PFSK-1 (cell line): ENCODE measurements at regions not wholly inside any gene's neighbourhood (a gene's known extent, or its start where the extent isn't known, plus 50 kb on each side); places are given as distances from the start of the nearest gene placed in this dataset.

Experiments used
- FOXP2 ChIP-seq: optimal IDR thresholded peaks from 2 replicates; pipeline ENCODE3; 2011; ENCODE audit warnings: borderline replicate concordance, control low read depth, inconsistent platforms; ENCODE audit not compliant: insufficient read depth; ENCODE audit errors: extremely low read length, extremely low read depth
- POLR2AphosphoS5 ChIP-seq: IDR thresholded peaks from 2 replicates; pipeline ENCODE4 v1.6.1; 2012; ENCODE audit warnings: low read depth, mild to moderate bottlenecking, control low read depth, low read length, moderate library complexity
- SIN3A ChIP-seq: IDR thresholded peaks from 2 replicates; pipeline ENCODE4 v1.6.1; 2012; ENCODE audit warnings: mild to moderate bottlenecking, low read length, moderate library complexity, borderline replicate concordance; ENCODE audit not compliant: insufficient read depth
- TAF1 ChIP-seq: IDR thresholded peaks from 2 replicates; pipeline ENCODE4 v1.6.1; 2012; ENCODE audit warnings: low read length, control low read depth, borderline replicate concordance; ENCODE audit not compliant: insufficient read depth
- TF ChIP-seq, protein P1 (sequence below), 2 experiments: IDR thresholded peaks; 2 replicates each; pipeline versions ENCODE4 v1.6.1 to v1.8.0; 2011 to 2012; ENCODE audit warnings: low read depth in 2 of 2, low read length in 2 of 2, control low read depth in 1 of 2, inconsistent platforms in 1 of 2, mild to moderate bottlenecking in 1 of 2, moderate library complexity in 1 of 2; ENCODE audit not compliant: insufficient read depth in 1 of 2

DNA sequence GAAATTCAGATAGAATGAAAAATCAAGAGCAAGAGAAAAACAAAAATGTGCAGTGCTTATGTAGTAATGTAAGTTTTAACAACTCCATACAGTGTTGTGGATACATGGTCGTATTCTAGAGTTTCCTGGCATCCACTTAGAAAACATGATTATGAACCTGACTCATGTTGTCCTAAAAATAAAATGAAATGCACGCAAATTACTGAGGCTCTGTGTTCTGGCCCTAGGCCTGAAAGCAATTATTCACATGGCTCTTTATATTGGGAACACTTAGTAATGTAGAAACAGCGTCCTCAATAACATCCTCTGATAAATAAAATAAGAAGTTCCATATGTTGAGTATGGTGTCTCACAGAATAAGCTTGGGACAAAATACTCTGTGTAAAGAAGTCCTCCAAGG, 200.2 kb upstream of the SEMA3E start:
- TF ChIP-seq TAF1 (no peak), FOXP2 (no peak), POLR2AphosphoS5 (no peak), SIN3A (no peak)
- TF ChIP-seq, protein P1, sequence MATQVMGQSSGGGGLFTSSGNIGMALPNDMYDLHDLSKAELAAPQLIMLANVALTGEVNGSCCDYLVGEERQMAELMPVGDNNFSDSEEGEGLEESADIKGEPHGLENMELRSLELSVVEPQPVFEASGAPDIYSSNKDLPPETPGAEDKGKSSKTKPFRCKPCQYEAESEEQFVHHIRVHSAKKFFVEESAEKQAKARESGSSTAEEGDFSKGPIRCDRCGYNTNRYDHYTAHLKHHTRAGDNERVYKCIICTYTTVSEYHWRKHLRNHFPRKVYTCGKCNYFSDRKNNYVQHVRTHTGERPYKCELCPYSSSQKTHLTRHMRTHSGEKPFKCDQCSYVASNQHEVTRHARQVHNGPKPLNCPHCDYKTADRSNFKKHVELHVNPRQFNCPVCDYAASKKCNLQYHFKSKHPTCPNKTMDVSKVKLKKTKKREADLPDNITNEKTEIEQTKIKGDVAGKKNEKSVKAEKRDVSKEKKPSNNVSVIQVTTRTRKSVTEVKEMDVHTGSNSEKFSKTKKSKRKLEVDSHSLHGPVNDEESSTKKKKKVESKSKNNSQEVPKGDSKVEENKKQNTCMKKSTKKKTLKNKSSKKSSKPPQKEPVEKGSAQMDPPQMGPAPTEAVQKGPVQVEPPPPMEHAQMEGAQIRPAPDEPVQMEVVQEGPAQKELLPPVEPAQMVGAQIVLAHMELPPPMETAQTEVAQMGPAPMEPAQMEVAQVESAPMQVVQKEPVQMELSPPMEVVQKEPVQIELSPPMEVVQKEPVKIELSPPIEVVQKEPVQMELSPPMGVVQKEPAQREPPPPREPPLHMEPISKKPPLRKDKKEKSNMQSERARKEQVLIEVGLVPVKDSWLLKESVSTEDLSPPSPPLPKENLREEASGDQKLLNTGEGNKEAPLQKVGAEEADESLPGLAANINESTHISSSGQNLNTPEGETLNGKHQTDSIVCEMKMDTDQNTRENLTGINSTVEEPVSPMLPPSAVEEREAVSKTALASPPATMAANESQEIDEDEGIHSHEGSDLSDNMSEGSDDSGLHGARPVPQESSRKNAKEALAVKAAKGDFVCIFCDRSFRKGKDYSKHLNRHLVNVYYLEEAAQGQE (IDR thresholded peaks at IDR 0.05; ENCODE audit: insufficient read depth in 1 of 2, low read depth in 2 of 2, low read length in 2 of 2), result no peak

DNA sequence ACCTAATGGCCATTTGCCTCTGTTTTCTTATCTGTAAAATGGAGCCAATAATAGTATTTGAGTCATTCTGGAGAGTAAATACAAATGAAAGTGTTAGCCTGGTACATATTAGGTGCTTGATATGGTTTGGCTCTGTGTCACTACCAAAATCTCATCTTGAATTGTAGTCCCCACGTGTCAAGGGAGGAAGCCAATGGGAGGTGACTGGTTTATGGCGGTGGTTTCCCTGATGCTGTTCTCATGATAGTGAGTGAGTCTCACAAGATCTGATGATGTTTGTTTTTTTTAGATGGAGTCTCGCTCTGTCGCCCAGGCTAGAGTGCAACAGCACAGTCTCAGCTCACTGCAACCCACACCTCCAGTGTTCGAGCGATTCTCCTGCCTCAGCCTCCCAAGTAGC, 194.0 kb upstream of the SEMA3E start:
- TF ChIP-seq SIN3A (no peak), TAF1 (no peak), FOXP2 (no peak), POLR2AphosphoS5 (no peak)
- TF ChIP-seq, protein P1 (IDR thresholded peaks at IDR 0.05; ENCODE audit: insufficient read depth in 1 of 2, low read depth in 2 of 2, low read length in 2 of 2), result no peak

DNA sequence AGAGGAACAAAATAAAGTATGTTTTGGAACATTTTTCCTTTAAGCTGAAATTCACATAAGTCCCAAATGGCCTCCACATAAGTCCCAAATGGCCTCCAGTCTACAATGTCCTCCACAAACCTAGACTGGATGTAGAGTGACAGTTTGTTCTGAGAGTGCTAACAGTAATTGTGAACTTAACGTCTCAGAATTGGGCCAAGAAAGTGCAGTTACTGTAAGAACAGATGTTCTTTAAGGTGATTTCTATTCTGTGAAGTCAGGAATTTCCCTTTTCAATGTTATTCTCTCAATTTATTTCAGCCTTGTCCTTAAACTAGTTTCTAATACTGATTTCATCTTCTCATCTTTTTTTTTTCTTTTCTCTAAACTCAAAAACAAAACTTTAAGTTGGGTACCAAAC, 188.7 kb upstream of the SEMA3E start:
- TF ChIP-seq FOXP2 (no peak), TAF1 (no peak), SIN3A (no peak), POLR2AphosphoS5 (no peak)
- TF ChIP-seq, protein P1 (IDR thresholded peaks at IDR 0.05; ENCODE audit: insufficient read depth in 1 of 2, low read depth in 2 of 2, low read length in 2 of 2), result no peak

DNA sequence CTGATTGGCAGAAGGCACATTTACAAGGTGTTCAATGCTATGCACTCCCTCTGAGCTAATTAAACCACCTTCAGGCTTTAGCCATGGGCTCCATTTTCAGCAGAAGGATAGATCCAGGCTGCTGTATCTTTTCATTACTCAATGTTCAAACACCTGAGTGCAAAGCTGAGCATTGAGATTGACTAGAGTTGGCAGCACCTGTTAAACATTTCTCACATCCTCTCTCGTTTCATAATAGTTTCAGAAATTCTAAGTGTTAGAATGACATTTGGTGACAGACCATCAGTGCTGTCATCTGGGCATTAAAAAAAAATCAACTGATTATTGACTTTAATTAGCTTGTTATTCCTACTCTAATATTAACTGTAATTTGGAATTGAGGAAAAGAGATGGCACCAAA, 187.1 kb upstream of the SEMA3E start:
- no peak for TF ChIP-seq FOXP2
- TF ChIP-seq, protein P1 (IDR thresholded peaks at IDR 0.05; ENCODE audit: insufficient read depth in 1 of 2, low read depth in 2 of 2, low read length in 2 of 2), result no peak
- no peak for TF ChIP-seq POLR2AphosphoS5
- no peak for TF ChIP-seq SIN3A
- no peak for TF ChIP-seq TAF1

DNA sequence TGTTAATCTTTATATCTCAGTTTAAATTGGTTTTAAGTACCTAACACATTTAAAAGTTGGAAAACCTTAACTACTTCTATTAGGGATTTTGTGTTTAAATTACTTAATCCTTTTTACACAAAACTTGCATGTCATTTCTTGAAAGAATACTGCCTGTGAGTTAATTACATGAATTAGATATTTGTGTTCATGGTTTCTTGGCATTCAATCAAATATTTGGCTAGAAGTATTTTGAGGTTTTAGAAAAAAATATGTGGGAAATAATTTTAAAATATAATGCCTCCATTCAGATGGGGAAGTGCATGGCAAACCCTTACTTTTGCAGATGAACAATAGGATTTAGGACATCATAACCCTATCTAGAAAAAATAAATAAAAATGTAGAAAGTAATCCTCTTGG, 186.5 kb upstream of the SEMA3E start:
- no peak for TF ChIP-seq FOXP2
- no peak for TF ChIP-seq SIN3A
